GM21367 (cell line): ENCODE measurements at regions not wholly inside any gene's neighbourhood (a gene's known extent, or its start where the extent isn't known, plus 50 kb on each side); places are given as distances from the start of the nearest gene placed in this dataset.

ENCODE experiments used
- ATAC-seq: cut with Tn5 transposase; IDR thresholded peaks from one replicate; pipeline ENCODE4 v1.9.1; 2021; ENCODE audit not compliant: unreplicated experiment

DNA sequence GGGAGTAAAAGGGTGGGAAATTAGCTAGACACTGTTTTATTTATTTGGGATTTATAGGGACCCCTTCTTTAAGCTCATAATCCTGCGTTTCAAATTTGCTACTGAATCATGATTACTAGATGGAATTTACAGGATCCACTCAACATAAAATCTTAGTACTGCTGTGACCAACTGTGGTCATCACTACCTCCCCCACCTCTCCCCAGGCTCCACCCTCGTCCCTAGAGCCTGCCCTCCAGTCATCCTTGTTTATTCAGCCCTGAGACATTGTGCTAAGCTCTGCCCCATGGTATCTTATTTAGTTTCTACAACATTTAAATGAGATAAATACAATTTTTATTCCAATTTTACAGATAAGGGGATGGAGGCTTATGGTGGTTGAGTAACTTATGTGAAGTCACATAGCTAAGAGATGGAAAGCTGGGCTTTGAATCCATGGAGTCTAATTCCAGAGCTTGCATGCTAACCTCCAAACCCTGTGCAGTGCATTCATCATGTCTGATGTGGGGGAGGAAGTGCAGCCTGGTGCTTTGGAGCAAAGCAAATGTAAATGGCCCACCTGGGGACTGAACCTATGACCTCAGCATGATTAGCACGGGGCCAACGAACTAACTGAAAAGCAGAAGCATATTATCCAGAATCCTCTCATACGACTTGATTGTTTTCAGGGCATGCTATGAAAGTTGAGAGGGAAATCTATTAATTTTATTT, 502.4 kb downstream of the TMEM182 start:
- no peak for ATAC-seq

DNA sequence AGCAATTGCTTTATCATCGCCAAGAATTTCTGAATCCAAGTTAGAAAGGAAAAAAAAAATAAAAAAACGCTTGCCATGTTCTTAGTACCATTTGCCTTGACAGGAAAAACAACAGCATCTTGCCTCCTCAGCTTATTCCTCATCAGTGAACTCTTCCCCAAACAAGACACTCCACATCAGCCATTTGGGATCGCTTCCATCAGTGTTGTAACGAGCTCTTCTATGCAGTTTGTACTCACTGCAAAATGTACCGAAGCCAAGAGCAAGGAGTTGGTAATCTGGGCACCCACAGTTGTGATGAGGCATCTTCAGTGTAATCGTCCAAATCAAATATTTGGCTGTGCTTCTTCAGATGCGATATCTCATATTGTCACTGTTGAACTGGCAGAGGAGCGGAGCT, 503.7 kb downstream of the TMEM182 start:
- no peak for ATAC-seq

DNA sequence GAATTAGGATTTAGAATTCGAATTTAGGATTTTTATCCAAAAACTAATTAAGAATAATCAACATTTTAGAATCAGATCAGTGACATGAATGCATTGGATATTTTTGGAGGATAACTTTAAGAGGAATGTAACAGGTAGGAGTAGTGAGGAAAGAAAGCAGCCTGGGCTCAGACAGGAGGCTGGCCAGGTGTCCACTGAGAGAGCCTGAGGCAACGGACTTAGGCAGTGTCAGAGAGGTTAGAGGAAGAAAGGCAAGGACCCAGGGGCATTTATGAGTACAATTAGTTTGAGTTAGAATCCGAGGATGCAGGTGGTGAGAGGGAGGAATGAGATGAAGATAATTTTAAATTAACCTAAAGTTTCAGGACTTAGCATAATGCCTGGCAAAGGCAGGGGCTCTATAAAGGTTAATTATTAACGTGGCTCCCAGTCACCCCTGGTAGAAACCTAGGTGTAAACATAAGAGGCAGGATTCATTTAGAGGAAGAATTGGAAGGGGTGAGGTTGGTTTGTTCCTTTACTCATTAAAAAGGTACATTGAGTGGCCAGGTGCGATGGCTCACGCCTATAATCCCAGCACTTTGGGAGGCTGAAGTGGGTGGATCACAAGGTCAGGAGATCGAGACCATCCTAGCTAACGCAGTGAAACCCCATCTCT, 507.1 kb downstream of the TMEM182 start:
- no peak for ATAC-seq

DNA sequence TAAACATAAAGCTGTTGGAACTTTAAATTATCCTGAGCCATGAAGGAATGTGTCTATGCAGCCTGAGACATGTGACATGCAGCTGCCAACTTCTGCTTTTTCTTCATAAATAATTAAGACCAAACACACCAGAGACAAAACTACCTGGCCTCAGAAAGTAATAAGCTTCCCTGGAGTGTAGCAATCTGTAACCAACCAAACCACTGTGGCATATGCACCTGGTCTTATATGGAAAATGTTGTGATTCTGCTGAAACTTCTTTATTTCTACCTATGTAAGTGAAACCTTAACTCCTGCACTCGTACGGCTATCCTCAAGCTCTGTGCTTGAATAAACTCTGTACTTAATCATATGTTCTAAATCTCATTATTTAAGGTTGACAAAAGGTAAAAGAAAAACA, 515.0 kb downstream of the TMEM182 start:
- no peak for ATAC-seq

DNA sequence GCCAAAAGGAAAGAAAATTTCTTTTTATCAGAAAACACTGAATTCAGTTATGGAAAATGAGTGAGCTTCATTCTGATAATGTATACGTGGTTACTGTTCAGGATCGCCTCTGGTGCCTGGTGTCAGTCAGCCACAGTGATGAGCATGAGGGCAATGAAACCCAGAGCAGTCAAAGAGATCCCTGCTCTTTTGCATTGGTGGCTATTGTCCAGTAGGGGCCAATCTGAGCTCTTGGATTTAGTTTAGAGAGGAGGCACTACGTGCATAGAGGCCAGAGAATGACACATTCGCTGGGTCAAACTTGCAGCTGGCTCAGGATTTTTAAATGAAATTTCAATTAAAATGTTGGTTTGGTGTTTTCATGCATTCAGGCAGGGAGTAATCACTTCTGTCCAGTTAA, 522.9 kb downstream of the TMEM182 start:
- ATAC-seq = no peak

DNA sequence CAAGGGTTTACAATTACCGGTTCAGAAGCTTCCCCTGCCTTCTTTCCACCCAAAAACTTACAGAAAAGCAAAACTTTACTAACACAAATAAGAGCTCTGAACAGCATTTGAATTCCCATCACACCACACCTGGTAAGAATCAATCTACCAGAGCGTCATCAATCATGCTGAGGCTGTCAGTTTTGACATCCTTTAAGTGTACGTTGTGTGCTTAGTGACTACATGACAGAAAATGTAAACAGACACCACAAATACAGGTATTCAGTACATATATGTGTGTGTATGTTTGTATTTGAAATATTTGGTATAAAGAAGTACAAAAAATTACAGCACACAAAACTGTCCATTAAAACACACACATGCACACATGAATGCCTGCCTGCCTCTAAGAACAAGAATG, 523.5 kb downstream of the TMEM182 start:
- no peak for ATAC-seq

DNA sequence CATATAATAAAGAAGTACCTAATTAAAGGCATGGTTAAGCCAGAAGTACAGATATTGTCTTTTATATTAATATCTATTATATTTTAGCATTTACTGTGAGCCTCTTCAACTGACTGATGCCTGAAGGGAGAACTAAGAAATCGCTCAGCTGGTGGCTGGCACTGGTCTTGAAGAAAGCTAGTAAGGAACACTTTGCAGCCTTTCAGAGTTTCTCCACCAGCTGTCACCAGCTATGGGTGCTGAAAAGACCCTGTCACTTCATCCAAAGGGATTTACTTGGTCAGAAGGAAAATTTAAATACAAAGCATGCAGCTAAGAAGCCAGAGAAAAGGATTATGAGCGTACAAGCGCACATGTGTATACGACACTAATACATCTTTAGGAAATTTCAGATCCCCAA, 525.9 kb downstream of the TMEM182 start:
- no peak for ATAC-seq

DNA sequence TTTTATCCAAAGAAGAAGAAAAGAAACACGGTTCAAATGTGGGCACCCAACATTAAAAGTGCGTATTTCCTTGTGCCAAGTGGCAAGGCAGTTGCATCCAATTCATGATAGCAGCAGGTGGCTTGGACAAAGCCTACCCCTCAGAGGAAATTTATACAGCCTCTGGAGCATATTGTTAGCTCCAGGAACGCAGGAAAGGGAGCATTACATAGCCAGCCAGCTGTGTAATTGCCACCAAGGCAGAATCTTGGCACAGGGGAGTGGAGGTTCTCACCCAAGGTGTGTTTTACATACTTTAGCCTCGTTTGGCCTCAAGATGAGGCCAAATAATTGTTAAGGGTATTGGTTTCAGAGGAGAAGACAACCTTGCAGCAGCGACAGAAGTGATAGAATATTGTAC, 526.9 kb downstream of the TMEM182 start:
- no peak for ATAC-seq

DNA sequence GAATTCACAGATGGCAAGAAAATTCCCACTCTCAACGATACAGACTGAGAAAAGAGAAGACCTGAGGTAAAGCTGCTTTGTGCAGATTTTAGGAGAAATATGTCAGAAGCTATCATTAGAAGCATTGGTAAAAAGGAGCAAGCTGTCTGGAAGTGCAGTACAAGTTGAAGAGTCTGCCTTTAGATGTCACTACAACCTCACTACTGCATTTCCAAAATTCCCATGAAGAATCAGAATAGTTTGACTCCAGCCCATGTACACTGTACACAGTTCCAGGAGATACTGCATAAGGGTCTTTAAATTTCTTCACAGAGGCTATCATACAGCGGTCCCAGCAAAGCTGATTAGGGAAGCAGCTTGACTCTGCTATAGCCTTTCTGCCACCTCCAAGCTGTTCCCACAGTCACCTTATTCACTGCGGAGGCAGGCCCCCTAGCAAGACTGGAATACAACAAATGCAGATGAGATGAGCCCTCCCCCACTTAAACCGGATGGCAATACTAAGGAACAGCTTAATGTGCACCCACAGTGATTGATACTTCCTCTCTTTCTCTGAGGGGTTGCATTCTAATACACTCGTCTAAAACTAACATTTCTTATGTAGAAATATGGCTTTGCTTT, 527.4 kb downstream of the TMEM182 start:
- no peak for ATAC-seq

DNA sequence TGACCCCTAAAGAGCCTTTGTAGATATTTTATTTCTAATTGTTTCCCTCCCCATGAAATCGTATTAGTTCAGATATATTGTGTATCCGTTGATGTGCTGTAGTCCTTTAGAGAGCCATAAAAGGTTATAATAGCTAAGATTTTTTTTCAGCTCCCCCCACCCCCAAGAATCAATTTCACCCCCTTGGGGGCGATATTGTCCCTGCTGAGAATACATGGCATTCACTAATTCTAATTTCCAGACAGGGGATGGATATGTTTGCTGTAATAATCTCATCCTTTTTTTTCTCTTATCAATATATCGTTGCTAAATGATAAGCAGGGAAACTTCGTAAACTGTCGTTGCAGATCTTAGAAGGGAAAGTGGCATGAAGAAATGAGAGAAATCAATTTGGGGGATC, 530.7 kb downstream of the TMEM182 start:
- no peak for ATAC-seq

DNA sequence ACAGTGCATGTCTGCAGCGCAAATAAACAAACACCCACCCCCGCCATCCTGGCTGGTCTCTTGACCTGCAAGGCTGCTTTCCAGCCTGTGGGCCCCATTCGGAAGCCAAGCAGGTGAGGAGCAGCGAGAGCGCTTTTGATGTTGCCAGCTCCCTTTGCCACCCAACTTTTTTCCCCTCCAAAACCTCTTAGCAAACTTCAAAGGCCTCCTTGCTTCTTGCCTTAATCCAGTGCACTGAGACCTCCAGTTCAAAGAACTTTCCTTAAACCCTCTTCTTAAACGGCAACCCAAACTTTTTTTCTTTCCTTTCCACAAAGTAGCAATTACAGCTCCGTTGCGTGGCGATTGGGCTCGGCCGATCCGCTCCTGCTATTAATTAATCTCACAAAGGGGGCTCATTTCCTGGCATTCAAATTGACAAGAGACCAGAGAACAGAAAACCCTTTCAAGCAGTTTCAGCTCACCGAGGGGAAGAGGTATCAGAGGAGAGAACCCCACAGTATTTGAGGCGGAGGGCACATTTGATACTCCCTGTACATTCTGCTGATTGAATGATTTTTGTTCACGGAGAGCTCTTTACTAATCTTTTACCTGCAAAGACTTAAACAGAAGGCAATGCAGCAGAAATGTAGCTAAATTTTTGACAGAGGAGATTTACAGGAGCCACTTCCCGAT, 531.4 kb downstream of the TMEM182 start:
- no peak for ATAC-seq

DNA sequence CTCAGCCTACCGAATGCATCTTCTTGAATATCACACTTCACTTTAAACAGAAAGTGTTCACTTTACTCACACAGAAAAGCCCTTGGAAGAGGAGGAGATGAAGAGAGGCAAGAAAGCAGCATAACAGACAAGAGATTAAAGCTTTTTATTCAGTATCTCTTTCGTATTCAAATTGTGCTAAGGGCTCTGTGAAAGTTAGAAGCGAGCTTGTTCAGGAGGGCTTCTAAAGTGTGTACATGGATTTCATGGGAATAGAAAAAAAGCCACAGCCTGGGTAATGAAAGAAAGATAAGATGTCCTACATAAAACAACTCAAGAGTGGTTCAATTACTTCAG, 531.9 kb downstream of the TMEM182 start:
- no peak for ATAC-seq

DNA sequence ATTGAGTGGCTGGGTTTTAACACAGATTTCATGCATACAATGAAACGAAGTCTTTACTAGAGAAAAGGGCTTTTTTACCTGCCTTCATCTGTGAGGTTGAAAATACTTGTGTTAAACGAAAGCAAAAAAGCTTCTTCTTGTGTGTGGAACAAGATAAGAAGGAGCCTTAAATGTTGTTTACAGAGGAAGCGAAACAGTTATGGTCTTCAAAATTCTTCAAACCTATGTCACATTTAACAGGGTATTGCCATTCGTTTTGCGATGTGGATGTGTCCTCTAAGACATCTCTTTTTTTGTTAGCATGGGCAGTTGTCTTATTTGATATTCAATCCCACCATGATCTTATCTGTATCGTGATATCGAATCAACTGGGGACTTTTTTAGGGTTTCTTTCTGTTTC, 532.6 kb downstream of the TMEM182 start:
- no peak for ATAC-seq

DNA sequence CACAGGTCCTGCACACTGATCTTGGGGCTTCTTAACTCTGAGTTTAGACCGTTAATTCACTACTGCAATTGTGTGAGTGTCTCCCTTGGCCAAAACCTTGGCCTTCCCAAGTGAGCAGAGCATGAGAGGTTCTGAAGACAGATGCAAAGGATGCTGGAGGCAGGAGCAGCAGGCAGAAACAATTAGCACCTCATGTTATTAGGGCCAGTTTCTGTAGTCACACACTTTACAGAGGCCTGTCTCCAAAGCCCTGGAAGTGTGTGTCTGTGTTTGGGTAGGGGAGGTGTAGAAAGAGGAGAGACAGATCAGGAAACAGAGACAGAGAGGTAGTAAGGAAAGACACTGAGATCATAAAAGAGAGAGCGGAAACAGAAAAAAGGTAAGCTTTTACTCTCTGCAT, 533.8 kb downstream of the TMEM182 start:
- no peak for ATAC-seq

DNA sequence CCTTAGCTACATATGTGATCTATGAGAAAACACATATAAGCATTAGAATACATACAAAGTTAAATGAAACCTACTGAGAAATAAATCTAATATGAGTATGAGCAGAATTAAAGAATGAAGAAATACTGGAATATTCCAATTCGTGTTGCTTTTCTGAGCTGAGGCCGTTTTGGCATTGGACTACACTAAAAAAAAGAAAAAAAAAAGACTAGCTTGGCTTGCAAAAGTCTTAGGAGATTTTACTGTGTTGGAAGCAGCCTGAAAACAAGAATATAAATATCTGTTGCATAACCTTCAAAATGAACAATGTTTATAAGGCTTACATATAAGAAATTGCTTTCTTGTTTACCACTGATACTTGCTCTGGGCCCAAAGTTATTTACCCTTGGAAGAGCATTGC, 562.8 kb downstream of the TMEM182 start:
- no peak for ATAC-seq

DNA sequence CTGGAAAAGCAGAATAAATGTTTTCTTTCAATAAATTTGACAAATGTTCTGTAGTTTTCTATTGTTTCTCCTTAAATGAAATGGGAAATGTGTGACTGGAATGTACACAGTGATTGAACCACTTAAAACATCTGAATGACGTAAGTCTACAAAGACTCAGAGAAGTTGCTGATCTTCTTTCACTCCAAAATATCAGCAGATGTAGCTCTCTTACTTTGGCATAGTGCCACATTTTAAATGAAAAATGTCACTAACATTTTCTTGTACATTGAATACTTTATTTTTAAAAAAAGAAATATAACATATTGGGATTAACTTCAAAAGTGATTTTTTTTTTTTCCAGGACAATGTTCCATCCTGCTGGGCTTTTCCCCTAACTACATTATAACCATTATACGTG, 565.6 kb downstream of the TMEM182 start:
- no peak for ATAC-seq

DNA sequence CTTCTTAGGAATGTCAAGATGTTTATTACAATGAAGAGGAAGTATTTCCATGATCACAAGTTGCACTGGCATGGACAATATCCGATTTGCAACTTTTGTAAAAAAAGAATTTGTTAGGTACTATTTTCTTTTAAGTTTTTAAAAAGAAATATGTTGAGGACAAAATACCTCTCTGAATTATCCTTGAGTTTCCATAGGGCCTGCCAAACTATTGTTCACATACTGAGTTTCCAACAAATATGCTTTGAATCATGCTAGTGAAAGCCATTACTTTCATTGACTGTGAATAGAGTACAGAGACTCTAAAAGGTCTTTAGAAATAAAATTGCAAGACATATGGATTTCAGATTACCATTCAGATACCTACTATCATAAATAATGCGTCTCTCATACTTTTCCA, 566.1 kb downstream of the TMEM182 start:
- no peak for ATAC-seq

DNA sequence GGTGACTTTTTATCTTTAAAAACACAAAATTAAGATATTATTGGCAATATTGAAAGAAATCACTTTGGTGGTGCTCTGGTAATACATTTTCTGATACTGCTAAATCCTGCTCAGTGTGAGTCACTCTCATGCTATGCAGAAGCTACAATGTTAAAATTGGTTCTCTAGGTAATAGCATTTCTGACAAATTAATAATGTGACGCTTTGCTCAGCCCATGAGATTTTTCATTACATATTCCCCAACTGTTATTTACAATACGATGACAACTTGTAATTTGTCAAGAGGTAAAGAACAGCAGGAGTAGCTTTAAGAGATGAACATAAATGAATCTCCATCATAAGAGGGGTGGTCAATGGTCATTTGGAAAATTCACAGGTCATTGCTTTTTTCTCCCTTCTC, 573.6 kb downstream of the TMEM182 start:
- no peak for ATAC-seq

DNA sequence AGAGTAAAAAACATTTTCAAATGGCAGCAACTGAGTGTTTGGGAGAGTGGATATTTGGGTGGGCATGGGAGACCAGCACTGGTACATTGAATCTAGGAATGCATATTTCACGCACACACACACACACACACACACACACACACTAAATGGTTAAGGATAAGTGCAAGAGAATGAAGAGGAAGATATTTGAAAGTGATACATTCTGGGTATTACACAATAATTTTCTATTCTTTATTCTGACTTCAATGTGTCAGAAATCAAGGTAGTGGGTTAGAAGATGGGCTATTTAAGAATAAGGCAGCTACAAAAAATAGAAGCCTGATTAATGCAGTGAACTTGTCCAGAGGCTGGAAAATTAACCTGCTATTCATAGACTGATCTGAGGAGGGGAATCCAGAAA, 577.0 kb downstream of the TMEM182 start:
- no peak for ATAC-seq

DNA sequence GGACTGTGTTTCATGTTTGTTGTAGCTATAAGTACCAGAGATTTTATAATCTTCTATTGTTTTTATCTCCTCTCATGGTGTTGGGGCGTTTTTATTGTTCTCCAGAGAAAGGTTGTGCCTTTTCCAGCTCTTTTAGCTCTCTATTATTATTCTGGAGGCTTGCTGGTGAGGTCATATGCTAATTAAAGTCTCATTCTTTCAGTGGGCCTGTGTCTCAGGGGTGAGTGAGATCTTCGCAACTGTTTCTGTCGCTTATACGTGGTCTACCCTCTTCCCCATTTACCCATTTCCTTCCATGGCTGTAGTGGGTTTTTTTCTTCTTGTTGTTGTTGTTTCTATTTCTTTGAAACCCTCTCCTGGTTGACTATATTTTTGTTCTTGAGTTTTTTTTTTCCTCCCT, 584.9 kb downstream of the TMEM182 start:
- ATAC-seq = no peak

DNA sequence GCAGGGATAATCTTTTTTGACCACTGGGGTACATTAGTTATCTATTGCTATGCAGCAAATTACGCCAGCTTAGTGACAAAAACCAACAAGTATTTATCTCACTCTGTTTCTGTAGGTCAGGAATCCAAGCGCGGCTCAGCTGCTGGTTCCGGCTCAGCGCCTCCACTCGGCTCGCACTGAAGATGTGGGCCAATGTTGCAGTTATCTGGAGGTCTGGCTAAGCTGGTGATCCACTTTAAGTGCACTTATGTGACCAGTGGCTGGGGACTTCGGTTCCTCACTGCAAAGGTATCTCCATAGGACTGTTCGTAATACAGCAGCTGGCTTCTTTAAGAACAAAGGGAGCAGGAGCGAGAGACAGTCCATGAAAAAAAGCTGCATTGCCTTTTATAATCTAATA, 591.9 kb downstream of the TMEM182 start:
- ATAC-seq = no peak

DNA sequence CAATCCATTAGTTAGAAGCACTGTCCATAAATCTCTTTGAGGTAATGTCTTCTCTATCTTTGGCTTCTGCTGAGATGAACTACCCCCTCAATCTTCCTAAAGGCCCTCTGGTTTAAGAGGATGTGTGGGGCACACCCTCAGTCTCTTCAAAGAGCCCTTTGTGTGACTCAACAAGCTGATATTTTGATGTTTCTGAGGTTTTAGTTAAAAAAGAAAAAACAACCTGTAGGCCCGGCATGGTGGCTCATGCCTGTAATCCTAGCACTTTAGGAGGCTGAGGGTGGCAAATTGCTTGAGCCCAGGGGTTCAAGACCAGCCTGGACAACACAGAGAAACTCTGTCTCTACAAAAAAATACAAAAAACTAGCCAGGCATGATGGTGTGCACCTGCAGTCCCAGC, 593.5 kb downstream of the TMEM182 start:
- no peak for ATAC-seq
